Nephron progenitor cell (in vitro differentiated cells): ENCODE measurements at regions not wholly inside any gene's neighbourhood (a gene's known extent, or its start where the extent isn't known, plus 50 kb on each side); places are given as distances from the start of the nearest gene placed in this dataset.

Source experiments
- DNase-seq: peaks from one replicate; pipeline ENCODE4 v3.0.0; 2021
- H3K27ac Mint-ChIP-seq: 2 replicates; pipeline ENCODE4 v1.8.0; 2021; ENCODE audit warnings: mild to moderate bottlenecking, moderate library complexity, mixed read lengths
- H3K27me3 Mint-ChIP-seq: 2 replicates; pipeline ENCODE4 v1.8.0; 2021; ENCODE audit warnings: mild to moderate bottlenecking, low read depth, mixed read lengths; ENCODE audit not compliant: poor library complexity
- H3K36me3 Mint-ChIP-seq: 2 replicates; pipeline ENCODE4 v1.8.0; 2021; ENCODE audit warnings: low read depth, mixed read lengths
- H3K4me1 Mint-ChIP-seq: 2 replicates; pipeline ENCODE4 v1.8.0; 2021; ENCODE audit warnings: mixed read lengths
- H3K4me3 Mint-ChIP-seq: 2 replicates; pipeline ENCODE4 v1.8.0; 2021; ENCODE audit warnings: mild to moderate bottlenecking, moderate library complexity, mixed read lengths
- H3K9me3 Mint-ChIP-seq: 2 replicates; pipeline ENCODE4 v1.8.0; 2021; ENCODE audit warnings: mild to moderate bottlenecking, moderate library complexity, mixed read lengths
- TF ChIP-seq, protein P1 (sequence below): fragments of 200-600 bp; sonication (generic); IDR thresholded peaks from 2 replicates; pipeline ENCODE4 v1.5.0; 2021; ENCODE audit warnings: antibody characterized with exemption

DNA sequence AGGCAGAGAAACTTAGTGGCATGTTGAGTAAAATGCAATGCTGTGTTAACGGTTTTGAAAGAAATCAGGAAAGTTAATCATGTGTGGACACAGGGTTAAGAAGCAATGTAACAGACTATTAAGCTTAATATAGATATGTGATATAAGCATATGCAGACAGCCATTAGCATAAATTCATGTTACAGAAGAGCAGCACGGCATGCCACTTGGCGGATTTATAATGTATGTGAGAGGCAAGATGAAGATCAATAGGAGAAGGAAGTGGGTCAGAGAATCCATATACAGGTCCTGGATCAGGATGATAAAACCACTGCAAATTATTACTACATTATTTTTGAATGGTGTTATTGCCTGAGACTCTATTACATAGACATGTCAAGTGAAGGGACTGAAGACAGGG, 694.3 kb downstream of the MCTP2 start:
- TF ChIP-seq, protein P1, sequence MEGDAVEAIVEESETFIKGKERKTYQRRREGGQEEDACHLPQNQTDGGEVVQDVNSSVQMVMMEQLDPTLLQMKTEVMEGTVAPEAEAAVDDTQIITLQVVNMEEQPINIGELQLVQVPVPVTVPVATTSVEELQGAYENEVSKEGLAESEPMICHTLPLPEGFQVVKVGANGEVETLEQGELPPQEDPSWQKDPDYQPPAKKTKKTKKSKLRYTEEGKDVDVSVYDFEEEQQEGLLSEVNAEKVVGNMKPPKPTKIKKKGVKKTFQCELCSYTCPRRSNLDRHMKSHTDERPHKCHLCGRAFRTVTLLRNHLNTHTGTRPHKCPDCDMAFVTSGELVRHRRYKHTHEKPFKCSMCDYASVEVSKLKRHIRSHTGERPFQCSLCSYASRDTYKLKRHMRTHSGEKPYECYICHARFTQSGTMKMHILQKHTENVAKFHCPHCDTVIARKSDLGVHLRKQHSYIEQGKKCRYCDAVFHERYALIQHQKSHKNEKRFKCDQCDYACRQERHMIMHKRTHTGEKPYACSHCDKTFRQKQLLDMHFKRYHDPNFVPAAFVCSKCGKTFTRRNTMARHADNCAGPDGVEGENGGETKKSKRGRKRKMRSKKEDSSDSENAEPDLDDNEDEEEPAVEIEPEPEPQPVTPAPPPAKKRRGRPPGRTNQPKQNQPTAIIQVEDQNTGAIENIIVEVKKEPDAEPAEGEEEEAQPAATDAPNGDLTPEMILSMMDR, result no peak
- Mint-ChIP-seq H3K27me3 (peaks cover 4% of the 10 kb centered on the region), H3K4me1 (no peaks in the 10 kb centered on the region), H3K36me3 (no peaks in the 10 kb centered on the region), H3K4me3 (no peak overlapping the region), H3K9me3 (no peaks in the 10 kb centered on the region), H3K27ac (no peak overlapping the region)
- DNase-seq, result no peak

DNA sequence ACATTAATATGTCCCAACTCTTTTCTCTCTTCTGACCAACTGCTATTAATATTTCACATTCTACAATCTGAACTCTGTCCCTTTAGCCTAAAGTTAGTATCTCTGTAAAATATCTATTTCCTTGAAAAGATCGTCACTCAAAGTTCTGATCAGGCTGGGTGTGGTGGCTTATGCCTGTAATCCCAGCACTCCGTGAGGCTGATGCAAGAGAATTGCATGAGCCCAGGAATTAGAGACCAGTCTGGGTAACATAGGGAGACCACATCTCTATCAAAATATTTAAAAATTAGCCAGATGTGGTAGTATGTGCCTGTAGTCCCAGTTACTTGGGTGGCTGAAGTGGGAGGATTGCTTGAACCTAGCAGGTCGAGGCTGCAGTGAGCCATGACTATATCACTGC, 695.6 kb downstream of the MCTP2 start:
- H3K4me1 Mint-ChIP-seq, result no peaks in the 10 kb centered on the region
- TF ChIP-seq, protein P1, result no peak

DNA sequence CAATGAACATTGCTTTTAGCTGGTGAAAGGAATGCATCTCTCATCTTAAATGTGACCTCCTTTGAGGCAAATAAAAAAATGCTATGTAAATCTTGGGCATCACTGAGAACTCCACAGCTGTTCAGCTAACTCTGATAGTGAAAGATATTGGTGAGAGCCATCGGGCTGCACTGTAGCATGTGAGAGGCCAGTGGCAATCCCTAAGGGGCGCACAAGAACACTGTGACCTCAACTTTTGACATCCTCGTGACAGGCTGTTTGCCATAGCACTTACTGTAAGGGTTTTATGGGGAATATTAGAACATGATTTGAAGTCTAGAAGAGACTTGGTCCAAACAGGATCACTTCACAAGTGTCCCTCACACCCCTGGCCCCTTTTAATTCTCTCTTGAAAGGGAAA, 697.9 kb downstream of the MCTP2 start:
- no peak overlapping the region for H3K27ac Mint-ChIP-seq
- H3K27me3 Mint-ChIP-seq, result peaks cover 4% of the 10 kb centered on the region
- TF ChIP-seq, protein P1, result no peak
- no peak for DNase-seq
- H3K4me1 Mint-ChIP-seq, result no peaks in the 10 kb centered on the region
- H3K4me3 Mint-ChIP-seq, result no peak overlapping the region
- peaks cover 14% of the 10 kb centered on the region for H3K9me3 Mint-ChIP-seq
- H3K36me3 Mint-ChIP-seq, result peaks cover 6% of the 10 kb centered on the region

More for the DNA sequence above, 695.6 kb downstream of the MCTP2 start:
- DNase-seq, result no peak
- Mint-ChIP-seq H3K27me3 (peaks cover 4% of the 10 kb centered on the region), H3K9me3 (no peaks in the 10 kb centered on the region), H3K36me3 (no peaks in the 10 kb centered on the region), H3K27ac (no peak overlapping the region), H3K4me3 (no peak overlapping the region)

DNA sequence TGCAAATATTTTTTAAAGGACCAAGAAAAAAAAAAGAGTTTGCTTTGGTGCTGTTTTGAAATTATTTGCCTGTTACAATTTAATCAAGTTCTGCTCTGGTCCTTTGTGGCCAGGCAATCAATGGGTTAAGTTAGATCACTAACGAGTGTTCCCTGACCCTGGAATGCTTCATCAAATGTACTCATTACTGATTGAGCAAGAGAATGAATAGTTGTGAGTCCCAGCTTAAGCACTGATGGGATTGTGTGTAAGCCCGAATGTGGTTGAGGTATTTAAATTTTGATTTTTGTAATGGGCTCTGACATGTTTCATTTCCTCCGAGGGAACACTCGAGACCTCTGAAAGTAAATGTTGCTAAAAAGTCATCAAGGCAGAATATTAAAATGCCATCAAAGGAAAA, 699.1 kb downstream of the MCTP2 start:
- Mint-ChIP-seq H3K36me3 (peaks cover 10% of the 10 kb centered on the region), H3K4me3 (no peak overlapping the region), H3K9me3 (peaks cover 26% of the 10 kb centered on the region), H3K27me3 (peaks cover 4% of the 10 kb centered on the region), H3K27ac (no peak overlapping the region), H3K4me1 (no peaks in the 10 kb centered on the region)
- TF ChIP-seq, protein P1, result no peak
- DNase-seq, result no peak

DNA sequence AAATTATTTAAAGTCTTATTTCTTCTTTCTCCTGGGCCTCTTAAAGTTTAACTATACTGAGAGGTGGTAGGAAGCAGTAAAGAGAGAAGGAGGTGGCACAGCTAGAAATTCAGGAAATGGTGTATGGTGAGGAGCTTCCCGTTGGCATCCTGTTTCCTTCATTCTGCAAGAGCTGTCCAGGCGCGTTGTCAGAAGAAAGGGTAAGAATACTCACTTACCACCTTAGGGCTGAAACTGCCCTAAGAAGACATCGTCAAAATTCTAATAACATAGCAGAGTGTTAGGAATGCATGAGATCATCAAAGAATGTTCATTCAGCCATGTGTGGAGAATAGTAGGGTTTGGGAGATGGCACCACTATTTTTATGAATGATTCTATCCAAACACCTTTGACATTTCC, 699.6 kb downstream of the MCTP2 start:
- Mint-ChIP-seq H3K36me3 (peaks cover 10% of the 10 kb centered on the region), H3K4me3 (no peak overlapping the region), H3K27me3 (peaks cover 4% of the 10 kb centered on the region), H3K27ac (no peak overlapping the region), H3K9me3 (peaks cover 31% of the 10 kb centered on the region), H3K4me1 (no peaks in the 10 kb centered on the region)
- TF ChIP-seq, protein P1, result no peak
- no peak for DNase-seq

DNA sequence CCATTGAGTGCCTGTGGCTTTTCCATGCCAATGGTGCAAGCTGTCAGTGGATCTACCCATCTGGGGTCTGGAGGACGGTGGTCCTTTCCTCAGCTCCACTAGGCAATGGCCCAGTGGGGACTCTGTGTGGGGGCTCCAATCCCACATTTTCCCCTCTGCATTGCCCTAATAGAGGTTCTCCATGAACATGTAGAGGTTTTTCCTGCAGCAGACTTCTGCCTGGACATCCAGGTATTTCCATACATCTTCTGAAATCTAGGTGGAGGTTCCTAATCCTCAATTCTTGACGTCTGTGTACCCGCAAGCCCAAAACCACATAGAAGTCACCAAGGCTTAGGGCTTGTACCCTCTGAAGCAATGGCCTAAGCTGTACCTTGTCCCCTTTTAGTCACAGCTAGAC, 703.1 kb downstream of the MCTP2 start:
- H3K36me3 Mint-ChIP-seq, result peaks cover 10% of the 10 kb centered on the region
- DNase-seq, result no peak
- no peak overlapping the region for H3K27ac Mint-ChIP-seq
- H3K4me3 Mint-ChIP-seq, result no peak overlapping the region
- TF ChIP-seq, protein P1, result no peak
- no peaks in the 10 kb centered on the region for H3K4me1 Mint-ChIP-seq
- H3K27me3 Mint-ChIP-seq, result no peaks in the 10 kb centered on the region
- H3K9me3 Mint-ChIP-seq, result peaks cover 34% of the 10 kb centered on the region
